ENCODE measurements at regions not wholly inside any gene's neighbourhood (a gene's known extent, or its start where the extent isn't known, plus 50 kb on each side); places are given as distances from the start of the nearest gene placed in this dataset.

GRCh38 chr7:46830-47140 is 145.6 kb upstream of the FAM20C start:
- Mint-ChIP-seq H3K27ac (no peak overlapping the region), H3K4me1 (ENCODE audit: low read depth) (no peaks in the 10 kb centered on the region), H3K36me3 (ENCODE audit: low read depth) (no peaks in the 10 kb centered on the region), H3K9me3 (no peaks in the 10 kb centered on the region), H3K27me3 (ENCODE audit: low read depth) (peaks cover 3% of the 10 kb centered on the region), H3K4me3 (no peak overlapping the region)

GRCh38 chr7:51456-52068 is 140.8 kb upstream of the FAM20C start:
- no peak overlapping the region for H3K4me3 Mint-ChIP-seq
- H3K9me3 Mint-ChIP-seq: no peaks in the 10 kb centered on the region
- H3K36me3 Mint-ChIP-seq (ENCODE audit: low read depth): no peaks in the 10 kb centered on the region
- H3K27me3 Mint-ChIP-seq (ENCODE audit: low read depth): no peaks in the 10 kb centered on the region
- H3K4me1 Mint-ChIP-seq (ENCODE audit: low read depth): no peaks in the 10 kb centered on the region
- no peak overlapping the region for H3K27ac Mint-ChIP-seq

GRCh38 chr7:52100-52499 is 140.3 kb upstream of the FAM20C start:
- H3K27me3 Mint-ChIP-seq (ENCODE audit: low read depth): no peaks in the 10 kb centered on the region
- no peak overlapping the region for H3K4me3 Mint-ChIP-seq
- no peak overlapping the region for H3K27ac Mint-ChIP-seq
- no peaks in the 10 kb centered on the region for H3K4me1 Mint-ChIP-seq (ENCODE audit: low read depth)
- H3K9me3 Mint-ChIP-seq: no peaks in the 10 kb centered on the region
- H3K36me3 Mint-ChIP-seq (ENCODE audit: low read depth): no peaks in the 10 kb centered on the region

- Mint-ChIP-seq H3K9me3 (no peaks in the 10 kb centered on the region), H3K27me3 (ENCODE audit: low read depth) (no peaks in the 10 kb centered on the region), H3K4me3 (no peak overlapping the region), H3K4me1 (ENCODE audit: low read depth) (no peaks in the 10 kb centered on the region), H3K27ac (no peak overlapping the region), H3K36me3 (ENCODE audit: low read depth) (no peaks in the 10 kb centered on the region)
Measured at GRCh38 chr7:53531-53930, 138.8 kb upstream of the FAM20C start.

- no peak overlapping the region for H3K4me3 Mint-ChIP-seq
Measured at GRCh38 chr7:54615-55014, 137.8 kb upstream of the FAM20C start.

GRCh38 chr7:55690-56248 is 136.6 kb upstream of the FAM20C start:
- Mint-ChIP-seq H3K36me3 (ENCODE audit: low read depth) (no peaks in the 10 kb centered on the region), H3K4me1 (ENCODE audit: low read depth) (no peaks in the 10 kb centered on the region), H3K9me3 (no peaks in the 10 kb centered on the region), H3K27ac (no peak overlapping the region), H3K27me3 (ENCODE audit: low read depth) (no peaks in the 10 kb centered on the region), H3K4me3 (no peak overlapping the region)

More at GRCh38 chr7:54615-55014, 137.8 kb upstream of the FAM20C start:
- H3K27me3 Mint-ChIP-seq (ENCODE audit: low read depth): no peaks in the 10 kb centered on the region
- H3K36me3 Mint-ChIP-seq (ENCODE audit: low read depth): no peaks in the 10 kb centered on the region
- H3K27ac Mint-ChIP-seq: no peak overlapping the region
- H3K9me3 Mint-ChIP-seq: no peaks in the 10 kb centered on the region
- H3K4me1 Mint-ChIP-seq (ENCODE audit: low read depth): no peaks in the 10 kb centered on the region

GRCh38 chr7:56291-56913 is 136.0 kb upstream of the FAM20C start:
- H3K9me3 Mint-ChIP-seq: no peaks in the 10 kb centered on the region
- no peaks in the 10 kb centered on the region for H3K27me3 Mint-ChIP-seq (ENCODE audit: low read depth)
- H3K4me1 Mint-ChIP-seq (ENCODE audit: low read depth): no peaks in the 10 kb centered on the region
- no peak overlapping the region for H3K4me3 Mint-ChIP-seq
- H3K36me3 Mint-ChIP-seq (ENCODE audit: low read depth): no peaks in the 10 kb centered on the region
- no peak overlapping the region for H3K27ac Mint-ChIP-seq

- Mint-ChIP-seq H3K36me3 (ENCODE audit: low read depth) (no peaks in the 10 kb centered on the region), H3K4me1 (ENCODE audit: low read depth) (no peaks in the 10 kb centered on the region), H3K4me3 (no peak overlapping the region), H3K9me3 (no peaks in the 10 kb centered on the region), H3K27ac (no peak overlapping the region), H3K27me3 (ENCODE audit: low read depth) (no peaks in the 10 kb centered on the region)
Measured at GRCh38 chr7:57071-57470, 135.3 kb upstream of the FAM20C start.

GRCh38 chr7:57482-58255 is 134.7 kb upstream of the FAM20C start:
- H3K27ac Mint-ChIP-seq: no peak overlapping the region
- no peak overlapping the region for H3K4me3 Mint-ChIP-seq
- no peaks in the 10 kb centered on the region for H3K4me1 Mint-ChIP-seq (ENCODE audit: low read depth)
- H3K36me3 Mint-ChIP-seq (ENCODE audit: low read depth): no peaks in the 10 kb centered on the region
- no peaks in the 10 kb centered on the region for H3K27me3 Mint-ChIP-seq (ENCODE audit: low read depth)
- no peaks in the 10 kb centered on the region for H3K9me3 Mint-ChIP-seq

GRCh38 chr7:58316-58715 is 134.1 kb upstream of the FAM20C start:
- Mint-ChIP-seq H3K27ac (no peak overlapping the region), H3K4me1 (ENCODE audit: low read depth) (no peaks in the 10 kb centered on the region), H3K9me3 (no peaks in the 10 kb centered on the region), H3K27me3 (ENCODE audit: low read depth) (no peaks in the 10 kb centered on the region), H3K4me3 (no peak overlapping the region), H3K36me3 (ENCODE audit: low read depth) (no peaks in the 10 kb centered on the region)

GRCh38 chr7:59079-60016 is 133.0 kb upstream of the FAM20C start:
- H3K4me3 Mint-ChIP-seq: no peak overlapping the region
- no peak overlapping the region for H3K27ac Mint-ChIP-seq
- no peaks in the 10 kb centered on the region for H3K36me3 Mint-ChIP-seq (ENCODE audit: low read depth)
- no peaks in the 10 kb centered on the region for H3K4me1 Mint-ChIP-seq (ENCODE audit: low read depth)
- H3K27me3 Mint-ChIP-seq (ENCODE audit: low read depth): no peaks in the 10 kb centered on the region
- no peaks in the 10 kb centered on the region for H3K9me3 Mint-ChIP-seq

GRCh38 chr7:60017-60675 is 132.2 kb upstream of the FAM20C start:
- Mint-ChIP-seq H3K27ac (no peak overlapping the region), H3K4me3 (no peak overlapping the region), H3K27me3 (ENCODE audit: low read depth) (no peaks in the 10 kb centered on the region), H3K36me3 (ENCODE audit: low read depth) (no peaks in the 10 kb centered on the region), H3K4me1 (ENCODE audit: low read depth) (no peaks in the 10 kb centered on the region), H3K9me3 (no peaks in the 10 kb centered on the region)

GRCh38 chr7:60706-61105 is 131.7 kb upstream of the FAM20C start:
- no peaks in the 10 kb centered on the region for H3K4me1 Mint-ChIP-seq (ENCODE audit: low read depth)
- no peaks in the 10 kb centered on the region for H3K36me3 Mint-ChIP-seq (ENCODE audit: low read depth)
- no peak overlapping the region for H3K4me3 Mint-ChIP-seq
- H3K27ac Mint-ChIP-seq: no peak overlapping the region
- no peaks in the 10 kb centered on the region for H3K9me3 Mint-ChIP-seq
- H3K27me3 Mint-ChIP-seq (ENCODE audit: low read depth): no peaks in the 10 kb centered on the region

GRCh38 chr7:61111-61510 is 131.3 kb upstream of the FAM20C start:
- Mint-ChIP-seq H3K36me3 (ENCODE audit: low read depth) (no peaks in the 10 kb centered on the region), H3K27ac (no peak overlapping the region), H3K27me3 (ENCODE audit: low read depth) (no peaks in the 10 kb centered on the region), H3K9me3 (no peaks in the 10 kb centered on the region), H3K4me1 (ENCODE audit: low read depth) (no peaks in the 10 kb centered on the region), H3K4me3 (no peak overlapping the region)

All from T-helper 1 cell treated with Interleukin-12 subunit alpha and Interleukin-12 subunit beta and Interleukin-4 antibody, amounts not matched to agents 30 μg/mL and 1 μg/mL, for 36 hours (primary cell).